ENCODE measurements at regions not wholly inside any gene's neighbourhood (a gene's known extent, or its start where the extent isn't known, plus 50 kb on each side); places are given as distances from the start of the nearest gene placed in this dataset.
"Not testable (repeated sequence)": the region's sequence is repeated elsewhere in the genome, so short reads cannot be mapped to it uniquely, and the experiment has no call there.

GRCh38 chr2:84217456-84217855, 241.6 kb downstream of the SUCLG1 start:
- no peak for DNase-seq (ENCODE audit: low spot score)

GRCh38 chr2:84214455-84214854, 244.6 kb downstream of the SUCLG1 start:
- no peak for DNase-seq (ENCODE audit: low spot score)

- DNase-seq (ENCODE audit: low spot score), result no peak
These were observed 246.3 kb downstream of the SUCLG1 start for GRCh38 chr2:84212611-84213314.

- no peak for DNase-seq (ENCODE audit: low spot score)
These were observed 249.1 kb downstream of the SUCLG1 start for GRCh38 chr2:84209941-84210340.

GRCh38 chr2:84204995-84205394, 254.1 kb downstream of the SUCLG1 start:
- no peak for DNase-seq (ENCODE audit: low spot score)

- DNase-seq (ENCODE audit: low spot score), result no peak
These were observed 256.9 kb downstream of the SUCLG1 start for GRCh38 chr2:84202166-84202565.

GRCh38 chr2:84201158-84201557, 257.9 kb downstream of the SUCLG1 start:
- DNase-seq (ENCODE audit: low spot score), result no peak

- no peak for DNase-seq (ENCODE audit: low spot score)
These were observed 261.2 kb downstream of the SUCLG1 start for GRCh38 chr2:84197901-84198300.

GRCh38 chr2:84194949-84195644, 264.0 kb downstream of the SUCLG1 start:
- no peak for DNase-seq (ENCODE audit: low spot score)

GRCh38 chr2:84194181-84194580, 264.9 kb downstream of the SUCLG1 start:
- no peak for DNase-seq (ENCODE audit: low spot score)

- no peak for DNase-seq (ENCODE audit: low spot score)
These were observed 271.8 kb downstream of the SUCLG1 start for GRCh38 chr2:84187258-84187657.

GRCh38 chr2:84181927-84182326, 277.2 kb downstream of the SUCLG1 start:
- DNase-seq (ENCODE audit: low spot score), result no peak

- DNase-seq (ENCODE audit: low spot score), result no peak
These were observed 281.3 kb downstream of the SUCLG1 start for GRCh38 chr2:84177733-84178132.

- no peak for DNase-seq (ENCODE audit: low spot score)
These were observed 283.1 kb downstream of the SUCLG1 start for GRCh38 chr2:84175970-84176369.

GRCh38 chr2:84175340-84175739, 283.7 kb downstream of the SUCLG1 start:
- DNase-seq (ENCODE audit: low spot score), result no peak

GRCh38 chr2:84173041-84173440, 286.0 kb downstream of the SUCLG1 start:
- DNase-seq (ENCODE audit: low spot score), result no peak

- no peak for DNase-seq (ENCODE audit: low spot score)
These were observed 288.1 kb downstream of the SUCLG1 start for GRCh38 chr2:84170979-84171378.

GRCh38 chr2:84169871-84170270, 289.2 kb downstream of the SUCLG1 start:
- no peak for DNase-seq (ENCODE audit: low spot score)

- DNase-seq (ENCODE audit: low spot score), result not testable (repeated sequence)
These were observed 290.5 kb downstream of the SUCLG1 start for GRCh38 chr2:84168552-84168951.

GRCh38 chr2:84165256-84165655, 293.8 kb downstream of the SUCLG1 start:
- no peak for DNase-seq (ENCODE audit: low spot score)

GRCh38 chr2:84160453-84160852, 298.6 kb downstream of the SUCLG1 start:
- DNase-seq (ENCODE audit: low spot score), result no peak

GRCh38 chr2:84158605-84159004, 300.5 kb downstream of the SUCLG1 start:
- no peak for DNase-seq (ENCODE audit: low spot score)

- DNase-seq (ENCODE audit: low spot score), result no peak
These were observed 306.6 kb downstream of the SUCLG1 start for GRCh38 chr2:84152462-84152861.

- DNase-seq (ENCODE audit: low spot score), result no peak
These were observed 314.7 kb downstream of the SUCLG1 start for GRCh38 chr2:84144345-84144744.

Data from CD4-positive, alpha-beta T cell treated with Interleukin-6 at 100 ng/mL for 8 hours (primary cell).